ENCODE measurements at regions not wholly inside any gene's neighbourhood (a gene's known extent, or its start where the extent isn't known, plus 50 kb on each side); places are given as distances from the start of the nearest gene placed in this dataset.

DNA sequence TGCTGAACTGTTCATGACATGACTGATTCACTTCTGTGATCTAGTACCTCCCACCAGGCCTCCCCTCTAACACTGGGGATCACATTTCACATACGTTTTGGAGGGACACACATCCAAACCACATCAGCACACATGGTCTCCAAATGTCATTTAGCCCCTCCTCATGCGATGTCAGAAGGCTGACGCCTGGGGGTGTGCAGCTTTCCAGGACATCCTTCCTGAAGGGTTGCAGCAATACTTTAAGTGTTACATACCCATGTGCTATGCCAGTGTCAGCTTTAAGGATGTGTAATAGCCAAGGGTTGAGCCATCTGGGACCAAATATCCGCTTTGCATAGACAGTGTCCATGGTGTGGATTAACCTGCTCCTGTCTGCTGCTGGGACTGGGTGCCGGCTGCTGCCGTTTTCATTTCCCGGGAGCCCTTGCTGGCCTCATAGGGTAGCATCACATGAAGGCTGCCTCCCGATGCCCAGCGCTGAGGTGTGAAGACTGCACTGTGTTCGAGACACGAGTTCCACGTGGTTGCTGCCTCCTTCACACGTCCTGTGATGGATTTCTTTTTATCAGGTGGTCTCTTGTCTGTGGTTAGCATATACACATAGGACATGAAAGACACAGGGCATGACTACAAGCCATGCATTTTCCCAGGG, 219.0 kb downstream of the THBS2 start:
- DNase-seq (ENCODE audit: low read depth): no peak
- TF ChIP-seq, protein P1, sequence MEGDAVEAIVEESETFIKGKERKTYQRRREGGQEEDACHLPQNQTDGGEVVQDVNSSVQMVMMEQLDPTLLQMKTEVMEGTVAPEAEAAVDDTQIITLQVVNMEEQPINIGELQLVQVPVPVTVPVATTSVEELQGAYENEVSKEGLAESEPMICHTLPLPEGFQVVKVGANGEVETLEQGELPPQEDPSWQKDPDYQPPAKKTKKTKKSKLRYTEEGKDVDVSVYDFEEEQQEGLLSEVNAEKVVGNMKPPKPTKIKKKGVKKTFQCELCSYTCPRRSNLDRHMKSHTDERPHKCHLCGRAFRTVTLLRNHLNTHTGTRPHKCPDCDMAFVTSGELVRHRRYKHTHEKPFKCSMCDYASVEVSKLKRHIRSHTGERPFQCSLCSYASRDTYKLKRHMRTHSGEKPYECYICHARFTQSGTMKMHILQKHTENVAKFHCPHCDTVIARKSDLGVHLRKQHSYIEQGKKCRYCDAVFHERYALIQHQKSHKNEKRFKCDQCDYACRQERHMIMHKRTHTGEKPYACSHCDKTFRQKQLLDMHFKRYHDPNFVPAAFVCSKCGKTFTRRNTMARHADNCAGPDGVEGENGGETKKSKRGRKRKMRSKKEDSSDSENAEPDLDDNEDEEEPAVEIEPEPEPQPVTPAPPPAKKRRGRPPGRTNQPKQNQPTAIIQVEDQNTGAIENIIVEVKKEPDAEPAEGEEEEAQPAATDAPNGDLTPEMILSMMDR (IDR thresholded peaks at IDR 0.05; ENCODE audit: insufficient read depth, low read depth, low read length, missing control alignments): no peak
- H3K4me3 ChIP-seq (ENCODE audit: low read length): no peak overlapping the region

DNA sequence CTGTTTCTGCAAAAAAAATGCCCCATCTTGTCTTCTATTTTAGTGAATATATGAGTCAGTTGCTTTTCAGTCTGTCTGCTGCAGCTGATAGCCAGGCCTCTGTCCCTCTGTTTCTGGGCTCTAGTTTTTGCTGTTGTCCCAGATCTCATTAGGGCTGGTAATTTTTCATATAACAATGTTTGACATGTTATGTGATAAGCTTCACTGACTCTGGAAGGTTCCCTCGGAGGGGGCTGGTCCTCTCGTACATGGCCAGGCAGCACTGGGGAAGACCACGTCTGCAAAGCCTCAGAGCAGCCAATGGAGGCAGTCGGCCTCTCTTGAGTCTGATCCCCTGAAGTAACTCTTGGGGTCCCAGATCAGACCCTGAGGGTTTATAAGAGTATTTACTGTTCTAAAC, 223.8 kb downstream of the THBS2 start:
- DNase-seq (ENCODE audit: low read depth): no peak
- H3K4me3 ChIP-seq (ENCODE audit: low read length): no peak overlapping the region
- TF ChIP-seq, protein P1 (IDR thresholded peaks at IDR 0.05; ENCODE audit: insufficient read depth, low read depth, low read length, missing control alignments): no peak

DNA sequence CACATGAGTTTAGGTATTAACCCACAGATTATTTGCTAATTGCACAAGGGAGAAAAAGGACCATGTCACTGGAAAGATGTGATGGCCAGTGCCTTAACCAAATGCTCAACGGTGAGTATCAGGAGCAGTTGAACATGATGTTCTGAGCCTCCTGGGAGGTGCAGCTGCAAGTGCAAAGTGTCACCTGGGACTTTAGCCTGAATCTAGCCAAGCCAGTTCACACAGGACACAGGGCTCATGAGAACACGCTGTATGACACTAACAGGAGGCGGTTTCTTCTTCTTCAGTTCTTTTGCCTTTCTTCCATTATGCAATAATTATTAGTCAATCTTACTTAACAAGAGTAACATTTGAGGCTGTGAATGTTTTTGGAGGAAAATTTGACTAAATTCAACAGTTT, 225.3 kb downstream of the THBS2 start:
- TF ChIP-seq, protein P1 (IDR thresholded peaks at IDR 0.05; ENCODE audit: insufficient read depth, low read depth, low read length, missing control alignments): no peak
- H3K4me3 ChIP-seq (ENCODE audit: low read length): no peak overlapping the region
- DNase-seq (ENCODE audit: low read depth): no peak

DNA sequence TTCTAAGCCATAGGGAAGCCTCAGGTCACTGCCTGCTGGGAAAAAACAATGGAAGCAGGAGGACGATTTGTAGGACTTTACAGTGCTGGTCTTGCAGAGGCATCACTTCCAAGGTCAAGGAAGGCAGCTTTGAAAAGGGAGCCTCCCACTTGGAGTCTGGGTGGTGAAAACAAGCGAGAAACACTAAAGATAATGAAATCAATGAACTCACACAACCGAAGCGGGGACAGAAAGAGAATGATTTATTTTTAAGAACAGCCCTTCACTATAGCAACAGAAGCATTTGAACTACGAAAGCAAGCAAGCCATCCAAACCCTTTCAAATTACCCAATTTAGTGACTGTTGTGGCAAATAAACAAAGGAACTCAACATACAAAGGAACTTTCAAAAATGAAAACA, 227.5 kb downstream of the THBS2 start:
- no peak overlapping the region for H3K4me3 ChIP-seq (ENCODE audit: low read length)
- no peak for DNase-seq (ENCODE audit: low read depth)
- TF ChIP-seq, protein P1 (IDR thresholded peaks at IDR 0.05; ENCODE audit: insufficient read depth, low read depth, low read length, missing control alignments): no peak

DNA sequence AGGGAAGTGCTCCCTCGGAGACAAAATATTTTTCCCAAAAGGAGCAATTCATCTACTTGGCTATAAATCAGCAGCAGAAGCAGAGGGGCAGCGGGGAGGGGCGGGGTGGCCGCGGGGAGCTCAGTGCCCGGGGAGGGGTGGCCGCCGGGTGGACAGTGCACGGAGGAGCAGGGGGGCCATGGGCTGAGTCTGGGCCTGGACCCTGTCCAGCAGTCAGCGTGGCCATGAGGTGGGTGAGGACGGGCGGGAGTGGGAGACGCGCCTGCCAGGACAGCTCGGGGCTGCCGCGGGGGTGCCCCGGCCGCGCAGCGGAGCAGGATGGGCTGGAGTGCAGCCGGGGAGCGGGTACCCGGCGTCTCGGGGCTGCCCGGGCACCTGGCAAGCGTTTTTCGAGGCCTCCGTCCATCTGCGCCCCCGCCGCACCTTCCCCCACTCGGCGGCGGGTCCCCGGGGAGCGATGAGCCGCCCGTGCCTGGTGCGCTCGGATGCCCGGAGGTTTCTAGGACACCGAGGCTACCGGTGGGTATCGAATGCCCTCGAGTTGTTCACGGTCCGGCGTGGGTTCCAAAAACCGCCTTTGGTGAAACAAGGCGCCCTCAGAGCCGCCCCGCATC, 229.5 kb downstream of the THBS2 start:
- no peak overlapping the region for H3K4me3 ChIP-seq (ENCODE audit: low read length)
- DNase-seq (ENCODE audit: low read depth): no peak
- TF ChIP-seq, protein P1 (IDR thresholded peaks at IDR 0.05; ENCODE audit: insufficient read depth, low read depth, low read length, missing control alignments): no peak

DNA sequence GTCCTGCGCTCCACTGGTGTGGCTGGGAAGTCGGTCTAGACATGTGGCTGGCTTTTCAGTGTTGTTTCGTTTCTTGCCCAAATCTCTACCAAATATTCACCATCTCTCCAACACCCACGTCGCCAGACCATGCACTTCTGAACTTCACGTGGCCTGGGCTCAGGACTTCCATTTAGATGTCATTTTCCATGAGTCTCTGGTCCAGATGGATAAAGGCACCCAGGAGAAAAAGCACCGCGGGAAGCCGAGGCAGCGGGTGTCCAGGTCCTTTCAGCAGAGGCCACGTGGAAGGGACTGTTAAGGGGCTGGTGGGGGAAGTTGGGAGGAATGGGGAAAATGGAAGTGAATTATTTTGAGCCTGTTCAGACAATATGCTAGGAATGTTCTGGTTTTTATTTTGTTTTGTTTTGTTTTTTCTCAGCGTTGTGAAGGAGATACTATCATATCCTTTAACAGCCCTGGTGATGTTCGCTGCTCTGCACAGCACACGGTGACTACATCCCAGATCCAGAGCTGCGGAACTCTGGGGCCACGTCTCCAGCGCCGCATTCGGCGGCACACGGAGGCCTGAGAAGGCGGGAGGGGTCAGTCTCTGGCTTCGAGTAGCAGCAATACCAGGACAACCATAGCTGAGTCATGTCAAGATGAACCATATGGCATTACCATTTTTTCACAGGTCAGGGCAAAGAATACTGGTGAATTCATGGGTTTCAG, 230.3 kb downstream of the THBS2 start:
- no peak for DNase-seq (ENCODE audit: low read depth)
- TF ChIP-seq, protein P1 (IDR thresholded peaks at IDR 0.05; ENCODE audit: insufficient read depth, low read depth, low read length, missing control alignments): no peak

More for the DNA sequence above, 230.3 kb downstream of the THBS2 start:
- H3K4me3 ChIP-seq (ENCODE audit: low read length): no peak overlapping the region

Data from epithelial cell of esophagus (primary cell).